SK-N-DZ (cell line): ENCODE measurements at regions not wholly inside any gene's neighbourhood (a gene's known extent, or its start where the extent isn't known, plus 50 kb on each side); places are given as distances from the start of the nearest gene placed in this dataset.

Source experiments
- DNase-seq: peaks from one replicate; pipeline ENCODE4 v3.0.0-alpha.2; 2015; ENCODE audit warnings: low spot score

- no peak for DNase-seq
Observed at GRCh38 chr5:20562544-20562943, 574.5 kb upstream of the CDH18 start.

- no peak for DNase-seq
Observed at GRCh38 chr5:20559845-20560244, 571.8 kb upstream of the CDH18 start.

- DNase-seq: no peak
Observed at GRCh38 chr5:20556115-20556763, 568.2 kb upstream of the CDH18 start.

- DNase-seq: no peak
Observed at GRCh38 chr5:20555034-20555433, 567.0 kb upstream of the CDH18 start.

DNA sequence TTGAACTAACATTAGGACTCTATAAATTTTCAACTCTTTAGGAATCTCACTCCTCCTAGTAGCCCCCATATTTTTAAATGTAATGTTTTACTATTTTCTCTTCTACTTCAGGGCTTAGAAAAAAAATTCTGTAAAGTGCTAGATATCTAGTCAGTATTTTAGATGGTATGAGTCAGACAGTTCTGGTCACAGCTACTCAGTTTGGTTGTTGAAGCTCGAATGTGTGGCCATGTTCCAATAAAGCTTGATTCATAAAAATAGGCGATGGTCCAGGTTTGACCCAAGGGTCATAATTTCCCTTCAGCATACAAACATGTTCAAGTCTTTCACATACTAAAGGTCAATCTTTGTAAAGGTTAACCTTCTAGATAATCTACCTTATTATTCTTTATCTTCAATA lies 566.0 kb upstream of the CDH18 start:
- no peak for DNase-seq

GRCh38 chr5:20537911-20538703 lies 550.1 kb upstream of the CDH18 start:
- no peak for DNase-seq

DNA sequence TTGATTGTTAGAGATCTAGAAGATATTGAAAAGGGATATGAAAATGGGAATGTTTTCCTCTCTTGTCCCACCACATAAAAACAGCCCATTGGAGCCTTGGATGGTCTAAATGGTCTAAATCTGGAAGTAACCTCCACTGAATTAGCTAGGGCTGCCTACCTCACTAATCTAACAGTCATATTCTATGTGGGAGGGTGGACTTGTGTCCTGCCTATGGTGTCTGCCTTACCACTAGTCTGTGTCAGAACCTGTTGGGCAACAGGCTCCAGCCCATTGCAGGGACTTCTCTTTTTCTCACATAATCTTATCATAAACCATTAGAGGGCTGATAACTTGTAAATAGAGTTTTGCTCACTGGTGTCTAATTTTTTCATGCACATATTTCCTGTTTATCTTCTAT lies 548.8 kb upstream of the CDH18 start:
- no peak for DNase-seq

DNA sequence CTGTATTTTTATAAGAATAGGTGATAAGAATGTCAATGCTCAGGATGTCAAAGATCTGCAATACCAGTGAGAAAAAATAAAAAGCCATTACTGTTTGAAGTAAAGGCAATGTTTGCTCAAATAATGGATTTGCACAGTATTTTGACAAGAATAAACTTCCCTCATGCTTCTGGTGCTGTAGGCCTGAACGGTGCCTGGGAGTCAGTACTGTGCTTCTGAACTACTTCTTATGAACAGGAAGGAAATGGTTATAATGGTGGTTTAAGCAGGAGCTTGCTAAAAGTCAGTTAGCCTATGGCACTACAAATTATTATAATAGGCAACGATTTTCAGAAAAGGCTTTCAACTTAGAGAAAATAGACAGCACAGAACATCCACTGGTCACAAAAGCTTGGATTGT lies 548.3 kb upstream of the CDH18 start:
- no peak for DNase-seq

GRCh38 chr5:20528471-20528870 lies 540.5 kb upstream of the CDH18 start:
- no peak for DNase-seq

GRCh38 chr5:20524991-20525529 lies 537.1 kb upstream of the CDH18 start:
- DNase-seq: no peak

DNA sequence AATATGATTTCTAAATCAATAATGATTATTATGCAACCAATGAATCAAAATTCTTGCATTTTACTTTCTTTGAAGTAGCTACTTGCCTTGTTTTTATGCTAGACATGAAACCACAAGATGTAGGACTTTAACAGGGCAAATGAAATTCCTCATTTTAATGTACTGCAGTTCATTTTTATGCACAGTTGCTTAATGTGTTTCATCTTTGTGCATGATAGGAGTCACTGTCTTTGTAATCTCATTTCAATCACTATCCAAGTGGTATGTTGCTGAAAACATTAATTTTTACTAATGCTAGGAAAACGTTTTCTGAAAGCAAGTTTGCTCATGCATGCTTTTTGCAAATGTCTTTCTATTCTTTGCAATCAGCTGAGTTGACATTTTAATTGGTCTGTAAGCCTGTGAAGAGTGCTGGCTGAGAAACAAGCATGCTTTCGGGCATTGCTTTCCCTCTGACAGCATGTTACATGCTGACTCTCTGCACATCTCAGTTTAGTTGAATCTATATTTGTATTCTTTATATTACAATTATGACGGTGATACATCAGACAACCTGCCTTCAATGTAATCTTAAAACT lies 535.0 kb upstream of the CDH18 start:
- no peak for DNase-seq

GRCh38 chr5:20515606-20516005 lies 527.6 kb upstream of the CDH18 start:
- no peak for DNase-seq

DNA sequence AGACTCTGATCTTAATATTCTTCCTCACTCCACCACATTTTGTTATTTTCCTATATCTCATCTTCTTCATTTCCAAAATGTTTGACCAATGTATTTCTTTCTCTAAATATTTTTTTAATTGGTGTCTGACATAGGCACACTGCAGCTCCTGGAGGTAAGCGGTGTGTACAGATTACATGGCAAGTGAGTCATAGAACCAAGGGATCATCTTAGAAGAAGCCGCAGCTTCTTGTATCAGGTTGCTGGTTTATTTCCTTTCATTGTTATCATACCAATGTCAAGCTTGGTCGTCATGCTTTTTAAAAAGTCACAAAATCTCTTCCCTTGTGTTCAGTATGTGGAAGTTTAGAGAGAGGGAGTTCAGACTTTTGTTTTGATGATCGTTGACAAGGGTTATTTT lies 526.1 kb upstream of the CDH18 start:
- no peak for DNase-seq

- DNase-seq: no peak
Observed at GRCh38 chr5:20500546-20500945, 512.5 kb upstream of the CDH18 start.

DNA sequence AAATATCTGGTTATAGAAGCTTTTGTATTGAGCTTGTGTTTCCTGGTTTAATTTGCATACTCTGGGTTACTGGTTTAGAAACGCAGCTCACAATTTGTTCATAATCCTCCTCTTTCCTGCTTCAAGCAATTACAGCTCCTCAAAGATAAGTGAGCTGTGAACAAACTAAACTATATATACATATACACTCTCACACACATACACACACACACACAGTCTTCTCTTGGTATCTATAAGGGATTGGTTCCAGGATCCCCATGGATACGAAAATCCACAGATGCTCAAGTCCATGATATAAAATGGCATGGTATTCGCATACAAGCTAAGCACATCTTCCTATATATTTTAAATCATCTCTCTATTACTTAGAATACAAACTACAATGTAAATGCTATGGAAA lies 510.9 kb upstream of the CDH18 start:
- DNase-seq: no peak

DNA sequence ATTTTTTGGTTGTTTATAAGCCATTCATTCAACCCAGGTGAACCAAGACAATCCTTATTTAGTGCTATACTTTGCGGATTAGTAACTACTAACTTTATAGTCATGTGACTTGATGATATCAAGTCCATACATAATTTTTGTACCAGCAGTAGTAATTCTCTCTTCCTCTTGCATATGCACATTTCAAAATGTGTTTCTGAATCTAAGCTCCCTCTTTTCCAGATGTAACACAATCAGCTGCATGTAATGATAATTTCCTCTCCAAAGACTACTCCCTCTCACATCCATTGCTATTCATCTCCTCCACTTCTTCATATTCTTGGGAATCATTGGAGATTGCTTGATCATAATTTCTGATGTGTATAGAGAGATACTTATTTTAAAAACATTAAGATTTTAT lies 510.1 kb upstream of the CDH18 start:
- no peak for DNase-seq

DNA sequence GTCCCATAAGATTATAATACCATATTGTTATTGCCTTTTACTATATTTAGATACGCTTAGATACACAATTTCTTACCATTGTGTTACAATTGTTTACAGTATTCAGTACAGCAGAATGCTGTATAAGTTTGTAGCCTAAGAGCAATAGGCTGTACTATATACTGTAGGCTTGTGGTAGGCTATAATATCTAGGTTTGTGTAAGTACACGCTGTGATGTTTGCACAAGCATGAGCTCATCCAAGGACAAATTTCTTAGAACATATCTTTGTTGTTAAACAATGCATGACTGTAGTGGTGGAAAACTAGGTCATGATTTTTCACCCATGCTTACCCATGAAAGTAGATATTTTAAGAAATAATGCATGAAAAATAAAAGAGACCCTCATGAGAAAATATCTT lies 509.4 kb upstream of the CDH18 start:
- no peak for DNase-seq

DNA sequence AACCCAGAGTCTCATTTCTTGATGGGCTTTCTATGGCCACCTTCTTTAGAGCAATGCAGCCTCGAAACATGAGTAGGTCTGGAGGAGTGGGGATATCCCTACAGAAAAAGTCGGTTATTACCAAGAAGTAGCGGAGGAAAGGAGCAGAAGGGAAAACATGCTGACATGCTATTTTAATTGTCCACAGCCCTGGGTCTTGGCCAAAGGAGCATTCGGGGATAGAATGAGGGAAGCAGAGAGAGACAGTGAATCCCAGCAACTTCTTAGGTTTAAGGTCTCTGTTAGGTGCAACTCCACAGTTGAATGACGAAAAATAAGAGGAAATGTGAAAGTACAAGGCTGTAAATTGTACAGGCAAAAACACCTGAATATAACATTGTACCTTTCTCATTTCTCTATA lies 506.7 kb upstream of the CDH18 start:
- DNase-seq: no peak

DNA sequence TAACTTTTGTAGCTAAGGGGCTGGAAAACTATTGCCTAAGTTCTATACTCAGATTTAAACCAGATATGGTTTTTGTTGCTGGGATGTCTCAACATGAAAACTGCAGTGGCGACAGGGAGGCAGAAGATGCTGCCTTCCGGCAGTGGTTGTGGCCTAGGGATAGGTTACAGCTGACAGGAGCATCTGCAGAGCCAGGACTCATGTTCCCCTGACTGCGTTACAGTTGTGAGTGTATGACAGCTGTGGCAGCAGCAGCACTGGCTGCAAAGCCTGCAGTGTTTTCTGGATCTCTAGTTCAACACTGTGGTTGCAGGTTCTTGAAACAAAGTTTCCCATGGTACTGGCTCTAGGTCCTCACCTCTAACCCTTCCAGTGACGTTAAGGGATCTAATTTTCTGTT lies 498.8 kb upstream of the CDH18 start:
- DNase-seq: peak; percentile 30

- DNase-seq: no peak
Observed at GRCh38 chr5:20476016-20476415, 488.0 kb upstream of the CDH18 start.

DNA sequence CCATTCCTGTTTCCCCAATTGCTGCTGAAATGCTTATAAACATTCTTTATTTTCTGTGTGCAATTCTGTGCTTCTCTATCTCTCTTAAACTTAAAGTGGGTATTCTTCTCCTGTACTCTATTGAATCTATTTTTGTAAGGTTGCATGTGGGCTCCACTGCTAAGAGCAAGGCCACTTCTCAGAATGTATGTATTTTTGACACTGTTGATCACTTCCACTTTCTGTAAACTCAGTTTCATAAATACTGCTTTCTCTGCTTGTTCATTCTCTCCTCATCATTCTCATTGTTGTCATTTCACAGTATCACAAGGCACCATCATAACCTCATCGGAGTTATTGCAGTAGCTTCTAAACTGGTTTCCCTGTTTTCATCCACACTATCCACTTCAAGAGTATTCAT lies 483.0 kb upstream of the CDH18 start:
- DNase-seq: no peak

DNA sequence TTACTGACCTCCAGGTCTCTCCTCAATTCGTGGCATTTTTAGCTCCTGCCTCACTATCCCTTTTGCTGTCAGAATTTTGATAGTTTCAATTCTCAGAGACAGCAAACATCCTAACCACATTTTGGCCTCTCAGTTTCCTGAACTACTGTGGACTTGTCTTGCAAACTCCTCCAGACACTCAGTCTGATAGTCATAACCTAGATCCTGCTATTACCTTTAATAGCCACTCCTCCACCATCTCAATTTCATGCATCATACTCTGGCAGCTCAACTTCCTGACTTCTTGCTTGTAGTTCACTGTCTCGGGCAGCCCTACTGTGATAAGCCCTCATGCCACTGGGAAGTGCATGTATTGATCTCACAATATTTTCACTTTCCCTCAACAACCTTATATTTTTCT lies 481.8 kb upstream of the CDH18 start:
- DNase-seq: no peak

DNA sequence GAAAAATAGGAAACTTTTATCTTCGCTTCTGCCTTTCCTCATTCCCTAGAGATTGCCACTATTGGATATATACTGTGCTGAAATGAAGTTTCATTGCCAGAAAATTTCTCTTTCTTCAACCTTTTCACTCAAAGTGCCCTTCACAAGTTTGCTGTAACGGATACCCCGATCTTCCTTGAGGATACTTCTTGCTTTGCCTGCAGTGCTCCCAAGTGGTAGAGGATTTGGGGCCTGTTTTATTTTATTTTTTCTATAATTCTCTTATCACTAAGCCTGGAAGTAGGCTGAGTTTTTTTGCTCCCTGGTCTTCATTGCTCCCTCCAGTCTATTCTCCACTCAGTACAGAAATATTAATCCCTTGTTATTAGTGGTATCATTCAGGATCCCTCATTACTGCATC lies 481.4 kb upstream of the CDH18 start:
- DNase-seq: no peak
